SK-N-SH treated with all-trans-retinoic acid at 6 μM for 48 hours (cell line): ENCODE measurements at regions not wholly inside any gene's neighbourhood (a gene's known extent, or its start where the extent isn't known, plus 50 kb on each side); places are given as distances from the start of the nearest gene placed in this dataset.

Source experiments
- ATAC-seq: fragments of 200-7000 bp; cut with Tn5 transposase; 3 replicates; pipeline ENCODE4 v1.9.1; 2020; ENCODE audit warnings: mild to moderate bottlenecking, moderate library complexity
- ARNTL ChIP-seq: fragments of 450-650 bp; formaldehyde crosslinking; IDR thresholded peaks from 2 replicates; pipeline ENCODE4 v1.5.0; 2020; ENCODE audit warnings: low read depth, mild to moderate bottlenecking, moderate library complexity, borderline replicate concordance
- BACH2 ChIP-seq: fragments of 250-450 bp; sonication (Bioruptor Pico); IDR thresholded peaks from 2 replicates; pipeline ENCODE4 v1.9.0; 2021; ENCODE audit warnings: mild to moderate bottlenecking, borderline replicate concordance
- CSDC2 ChIP-seq: fragments of 250-450 bp; sonication (Bioruptor Pico); IDR thresholded peaks from 2 replicates; pipeline ENCODE4 v1.5.0; 2020; ENCODE audit warnings: mild to moderate bottlenecking, moderate library complexity
- ESRRG ChIP-seq: fragments of 250-450 bp; sonication (Bioruptor Pico); IDR thresholded peaks from 2 replicates; pipeline ENCODE4 v1.6.1; 2021; ENCODE audit warnings: mild to moderate bottlenecking
- GLIS3 ChIP-seq: fragments of 250-450 bp; sonication (Bioruptor Pico); IDR thresholded peaks from 2 replicates; pipeline ENCODE4 v1.5.0; 2020; ENCODE audit warnings: mild to moderate bottlenecking, moderate library complexity
- ISL1 ChIP-seq: fragments of 250-450 bp; sonication (Bioruptor Pico); IDR thresholded peaks from 2 replicates; pipeline ENCODE4 v2.1.2; 2022; ENCODE audit warnings: mild to moderate bottlenecking, moderate library complexity
- OSR1 ChIP-seq: fragments of 250-450 bp; sonication (Bioruptor Pico); IDR thresholded peaks from 2 replicates; pipeline ENCODE4 v1.8.0; 2022; ENCODE audit warnings: moderate library complexity, mild to moderate bottlenecking, inconsistent platforms
- PPARA ChIP-seq: fragments of 250-450 bp; sonication (Bioruptor Pico); IDR thresholded peaks from 2 replicates; pipeline ENCODE4 v1.5.0; 2020; ENCODE audit warnings: mild to moderate bottlenecking, borderline replicate concordance
- RARB ChIP-seq: fragments of 250-450 bp; sonication (Bioruptor Pico); IDR thresholded peaks from 2 replicates; pipeline ENCODE4 v1.8.0; 2021; ENCODE audit warnings: mild to moderate bottlenecking, moderate library complexity
- SNAI2 ChIP-seq: fragments of 250-450 bp; sonication (Bioruptor Pico); IDR thresholded peaks from 2 replicates; pipeline ENCODE4 v1.5.0; 2020; ENCODE audit warnings: mild to moderate bottlenecking, moderate library complexity
- TCF4 ChIP-seq: fragments of 250-450 bp; sonication (Bioruptor Pico); IDR thresholded peaks from 2 replicates; pipeline ENCODE4 v1.8.0; 2021; ENCODE audit warnings: mild to moderate bottlenecking, moderate library complexity, borderline replicate concordance
- TOX ChIP-seq: fragments of 250-450 bp; sonication (Bioruptor Pico); IDR thresholded peaks from 2 replicates; pipeline ENCODE4 v1.8.0; 2021; ENCODE audit warnings: mild to moderate bottlenecking, moderate library complexity, borderline replicate concordance
- ZC3H10 ChIP-seq: fragments of 250-450 bp; sonication (Bioruptor Pico); IDR thresholded peaks from 2 replicates; pipeline ENCODE4 v1.5.1; 2021; ENCODE audit warnings: mild to moderate bottlenecking, moderate library complexity
- ZFP3 ChIP-seq: fragments of 250-450 bp; sonication (Bioruptor Pico); IDR thresholded peaks from 2 replicates; pipeline ENCODE4 v1.5.0; 2020; ENCODE audit warnings: mild to moderate bottlenecking, moderate library complexity
- ZFP30 ChIP-seq: fragments of 450-650 bp; formaldehyde crosslinking; IDR thresholded peaks from 2 replicates; pipeline ENCODE4 v1.5.0; 2022; ENCODE audit warnings: mild to moderate bottlenecking, moderate library complexity
- ZNF565 ChIP-seq: fragments of 450-650 bp; formaldehyde crosslinking; conservative IDR thresholded peaks from 2 replicates; pipeline ENCODE4 v1.5.0; 2020; ENCODE audit warnings: low read depth, mild to moderate bottlenecking, moderate library complexity
- ZNF70 ChIP-seq: fragments of 450-650 bp; formaldehyde crosslinking; IDR thresholded peaks from 2 replicates; pipeline ENCODE4 v1.5.0; 2020; ENCODE audit warnings: mild to moderate bottlenecking, moderate library complexity
- ZNF8 ChIP-seq: fragments of 450-650 bp; formaldehyde crosslinking; IDR thresholded peaks from 2 replicates; pipeline ENCODE4 v1.5.0; 2020; ENCODE audit warnings: mild to moderate bottlenecking, moderate library complexity
- TF ChIP-seq, protein P1 (sequence below): fragments of 250-450 bp; sonication (Bioruptor Pico); IDR thresholded peaks from 2 replicates; pipeline ENCODE4 v1.5.1; 2020; ENCODE audit warnings: low read depth, mild to moderate bottlenecking, moderate library complexity
- TF ChIP-seq, protein P2 (sequence below): fragments of 250-450 bp; sonication (Bioruptor Pico); IDR thresholded peaks from 2 replicates; pipeline ENCODE4 v1.8.0; 2021; ENCODE audit warnings: low read depth, mild to moderate bottlenecking, moderate library complexity, borderline replicate concordance
- TF ChIP-seq, protein P3 (sequence below): fragments of 250-450 bp; sonication (Bioruptor Pico); IDR thresholded peaks from 2 replicates; pipeline ENCODE4 v1.8.0; 2020; ENCODE audit warnings: mild to moderate bottlenecking, moderate library complexity, borderline replicate concordance
- TF ChIP-seq, protein P4 (sequence below): fragments of 250-450 bp; sonication (Bioruptor Pico); IDR thresholded peaks from 2 replicates; pipeline ENCODE4 v1.5.1; 2021; ENCODE audit warnings: mild to moderate bottlenecking, moderate library complexity
- TF ChIP-seq, protein P5 (sequence below): fragments of 250-450 bp; sonication (Bioruptor Pico); IDR thresholded peaks from 2 replicates; pipeline ENCODE4 v1.5.0; 2020; ENCODE audit warnings: mild to moderate bottlenecking, moderate library complexity

DNA sequence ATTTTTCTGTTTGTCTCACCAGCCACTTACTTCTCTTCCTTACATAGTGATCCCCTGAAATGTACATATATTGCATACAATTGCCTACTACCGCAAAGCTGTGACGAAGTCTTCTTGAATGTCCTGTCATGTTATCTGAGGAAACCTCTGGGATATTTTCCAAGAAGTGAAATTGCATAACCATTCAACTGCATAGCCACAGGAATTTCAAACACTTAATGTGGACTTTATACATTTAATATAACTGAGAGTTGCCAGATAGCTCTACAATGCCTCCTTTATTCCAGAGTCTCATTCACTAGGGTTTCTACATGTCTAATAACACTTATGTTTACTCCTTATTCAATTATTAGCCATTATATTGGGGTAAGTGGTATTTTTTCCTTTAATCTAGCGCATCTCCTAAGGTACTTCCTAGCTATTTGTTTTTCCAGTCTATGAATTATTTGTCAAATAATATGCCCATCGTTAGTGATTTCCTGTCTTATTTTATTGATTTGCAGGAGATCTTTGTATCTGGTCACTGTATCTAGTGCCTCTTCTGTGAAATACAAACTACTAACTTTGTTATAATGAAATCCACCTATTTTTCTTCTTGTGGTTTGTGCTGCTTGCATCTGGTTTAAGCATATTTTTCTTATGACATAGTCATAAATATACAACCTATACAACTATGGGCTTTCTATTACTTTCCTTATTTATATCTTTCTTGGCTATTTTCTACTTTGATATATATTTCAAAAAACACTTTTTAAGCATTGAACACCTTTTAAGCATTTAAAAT lies 69.2 kb upstream of the GRID2 start:
- ATAC-seq = peak; percentile 96
- TF ChIP-seq ZNF565 (CRISPR knock-in tag) (no peak), ESRRG (CRISPR knock-in tag) (no peak), BACH2 (no peak), ZNF8 (CRISPR knock-in tag) (no peak), RARB (no peak), ZC3H10 (peak; percentile 57; the same call in 1 of the 2 replicates), ZFP3 (CRISPR knock-in tag) (0 out of 2 replicates have a peak, but pooled peaks have one; percentile 40), ISL1 (CRISPR knock-in tag) (peak; percentile 90), ZNF70 (no peak), TOX (no peak), CSDC2 (CRISPR knock-in tag) (no peak), OSR1 (CRISPR knock-in tag) (no peak), SNAI2 (CRISPR knock-in tag) (no peak), ARNTL (CRISPR knock-in tag) (no peak), GLIS3 (CRISPR knock-in tag) (no peak), ZFP30 (CRISPR knock-in tag) (no peak), PPARA (CRISPR knock-in tag) (no peak), TCF4 (CRISPR knock-in tag) (no peak)
- TF ChIP-seq, protein P1, sequence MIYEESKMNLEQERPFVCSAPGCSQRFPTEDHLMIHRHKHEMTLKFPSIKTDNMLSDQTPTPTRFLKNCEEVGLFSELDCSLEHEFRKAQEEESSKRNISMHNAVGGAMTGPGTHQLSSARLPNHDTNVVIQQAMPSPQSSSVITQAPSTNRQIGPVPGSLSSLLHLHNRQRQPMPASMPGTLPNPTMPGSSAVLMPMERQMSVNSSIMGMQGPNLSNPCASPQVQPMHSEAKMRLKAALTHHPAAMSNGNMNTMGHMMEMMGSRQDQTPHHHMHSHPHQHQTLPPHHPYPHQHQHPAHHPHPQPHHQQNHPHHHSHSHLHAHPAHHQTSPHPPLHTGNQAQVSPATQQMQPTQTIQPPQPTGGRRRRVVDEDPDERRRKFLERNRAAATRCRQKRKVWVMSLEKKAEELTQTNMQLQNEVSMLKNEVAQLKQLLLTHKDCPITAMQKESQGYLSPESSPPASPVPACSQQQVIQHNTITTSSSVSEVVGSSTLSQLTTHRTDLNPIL (CRISPR knock-in tag) = no peak
- TF ChIP-seq, protein P2, sequence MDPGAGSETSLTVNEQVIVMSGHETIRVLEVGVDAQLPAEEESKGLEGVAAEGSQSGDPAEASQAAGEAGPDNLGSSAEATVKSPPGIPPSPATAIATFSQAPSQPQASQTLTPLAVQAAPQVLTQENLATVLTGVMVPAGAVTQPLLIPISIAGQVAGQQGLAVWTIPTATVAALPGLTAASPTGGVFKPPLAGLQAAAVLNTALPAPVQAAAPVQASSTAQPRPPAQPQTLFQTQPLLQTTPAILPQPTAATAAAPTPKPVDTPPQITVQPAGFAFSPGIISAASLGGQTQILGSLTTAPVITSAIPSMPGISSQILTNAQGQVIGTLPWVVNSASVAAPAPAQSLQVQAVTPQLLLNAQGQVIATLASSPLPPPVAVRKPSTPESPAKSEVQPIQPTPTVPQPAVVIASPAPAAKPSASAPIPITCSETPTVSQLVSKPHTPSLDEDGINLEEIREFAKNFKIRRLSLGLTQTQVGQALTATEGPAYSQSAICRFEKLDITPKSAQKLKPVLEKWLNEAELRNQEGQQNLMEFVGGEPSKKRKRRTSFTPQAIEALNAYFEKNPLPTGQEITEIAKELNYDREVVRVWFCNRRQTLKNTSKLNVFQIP (CRISPR knock-in tag) = no peak
- TF ChIP-seq, protein P3, sequence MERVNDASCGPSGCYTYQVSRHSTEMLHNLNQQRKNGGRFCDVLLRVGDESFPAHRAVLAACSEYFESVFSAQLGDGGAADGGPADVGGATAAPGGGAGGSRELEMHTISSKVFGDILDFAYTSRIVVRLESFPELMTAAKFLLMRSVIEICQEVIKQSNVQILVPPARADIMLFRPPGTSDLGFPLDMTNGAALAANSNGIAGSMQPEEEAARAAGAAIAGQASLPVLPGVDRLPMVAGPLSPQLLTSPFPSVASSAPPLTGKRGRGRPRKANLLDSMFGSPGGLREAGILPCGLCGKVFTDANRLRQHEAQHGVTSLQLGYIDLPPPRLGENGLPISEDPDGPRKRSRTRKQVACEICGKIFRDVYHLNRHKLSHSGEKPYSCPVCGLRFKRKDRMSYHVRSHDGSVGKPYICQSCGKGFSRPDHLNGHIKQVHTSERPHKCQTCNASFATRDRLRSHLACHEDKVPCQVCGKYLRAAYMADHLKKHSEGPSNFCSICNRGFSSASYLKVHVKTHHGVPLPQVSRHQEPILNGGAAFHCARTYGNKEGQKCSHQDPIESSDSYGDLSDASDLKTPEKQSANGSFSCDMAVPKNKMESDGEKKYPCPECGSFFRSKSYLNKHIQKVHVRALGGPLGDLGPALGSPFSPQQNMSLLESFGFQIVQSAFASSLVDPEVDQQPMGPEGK (CRISPR knock-in tag) = peak; percentile 69; the same call in 1 of the 2 replicates
- TF ChIP-seq, protein P4, sequence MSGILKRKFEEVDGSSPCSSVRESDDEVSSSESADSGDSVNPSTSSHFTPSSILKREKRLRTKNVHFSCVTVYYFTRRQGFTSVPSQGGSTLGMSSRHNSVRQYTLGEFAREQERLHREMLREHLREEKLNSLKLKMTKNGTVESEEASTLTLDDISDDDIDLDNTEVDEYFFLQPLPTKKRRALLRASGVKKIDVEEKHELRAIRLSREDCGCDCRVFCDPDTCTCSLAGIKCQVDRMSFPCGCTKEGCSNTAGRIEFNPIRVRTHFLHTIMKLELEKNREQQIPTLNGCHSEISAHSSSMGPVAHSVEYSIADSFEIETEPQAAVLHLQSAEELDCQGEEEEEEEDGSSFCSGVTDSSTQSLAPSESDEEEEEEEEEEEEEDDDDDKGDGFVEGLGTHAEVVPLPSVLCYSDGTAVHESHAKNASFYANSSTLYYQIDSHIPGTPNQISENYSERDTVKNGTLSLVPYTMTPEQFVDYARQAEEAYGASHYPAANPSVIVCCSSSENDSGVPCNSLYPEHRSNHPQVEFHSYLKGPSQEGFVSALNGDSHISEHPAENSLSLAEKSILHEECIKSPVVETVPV = no peak
- TF ChIP-seq, protein P5, sequence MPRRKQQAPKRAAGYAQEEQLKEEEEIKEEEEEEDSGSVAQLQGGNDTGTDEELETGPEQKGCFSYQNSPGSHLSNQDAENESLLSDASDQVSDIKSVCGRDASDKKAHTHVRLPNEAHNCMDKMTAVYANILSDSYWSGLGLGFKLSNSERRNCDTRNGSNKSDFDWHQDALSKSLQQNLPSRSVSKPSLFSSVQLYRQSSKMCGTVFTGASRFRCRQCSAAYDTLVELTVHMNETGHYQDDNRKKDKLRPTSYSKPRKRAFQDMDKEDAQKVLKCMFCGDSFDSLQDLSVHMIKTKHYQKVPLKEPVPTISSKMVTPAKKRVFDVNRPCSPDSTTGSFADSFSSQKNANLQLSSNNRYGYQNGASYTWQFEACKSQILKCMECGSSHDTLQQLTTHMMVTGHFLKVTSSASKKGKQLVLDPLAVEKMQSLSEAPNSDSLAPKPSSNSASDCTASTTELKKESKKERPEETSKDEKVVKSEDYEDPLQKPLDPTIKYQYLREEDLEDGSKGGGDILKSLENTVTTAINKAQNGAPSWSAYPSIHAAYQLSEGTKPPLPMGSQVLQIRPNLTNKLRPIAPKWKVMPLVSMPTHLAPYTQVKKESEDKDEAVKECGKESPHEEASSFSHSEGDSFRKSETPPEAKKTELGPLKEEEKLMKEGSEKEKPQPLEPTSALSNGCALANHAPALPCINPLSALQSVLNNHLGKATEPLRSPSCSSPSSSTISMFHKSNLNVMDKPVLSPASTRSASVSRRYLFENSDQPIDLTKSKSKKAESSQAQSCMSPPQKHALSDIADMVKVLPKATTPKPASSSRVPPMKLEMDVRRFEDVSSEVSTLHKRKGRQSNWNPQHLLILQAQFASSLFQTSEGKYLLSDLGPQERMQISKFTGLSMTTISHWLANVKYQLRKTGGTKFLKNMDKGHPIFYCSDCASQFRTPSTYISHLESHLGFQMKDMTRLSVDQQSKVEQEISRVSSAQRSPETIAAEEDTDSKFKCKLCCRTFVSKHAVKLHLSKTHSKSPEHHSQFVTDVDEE (CRISPR knock-in tag) = no peak
- TF ChIP-seq, all 23 proteins: peak for 4

DNA sequence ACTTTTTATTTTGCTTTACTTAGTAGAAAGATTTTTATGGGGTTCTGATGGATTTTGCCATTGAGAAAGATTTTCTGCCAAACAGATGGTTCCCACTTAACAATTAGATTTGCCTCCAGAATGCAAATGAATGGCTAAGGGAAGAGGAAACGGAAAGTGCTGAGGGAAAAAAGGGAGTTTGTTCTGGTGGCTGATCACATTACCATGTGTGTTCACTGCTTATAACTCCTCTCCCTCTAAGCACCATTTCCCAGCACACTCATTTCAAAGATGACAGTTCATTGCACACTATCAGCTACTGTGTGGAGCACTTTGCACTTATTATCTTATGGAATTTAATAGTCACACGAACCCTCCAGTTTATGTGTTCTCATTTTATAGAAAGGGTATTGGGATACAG lies 68.0 kb upstream of the GRID2 start:
- ATAC-seq = no peak
- TF ChIP-seq, protein P5 (CRISPR knock-in tag) = no peak
- TF ChIP-seq PPARA (CRISPR knock-in tag) (no peak), ESRRG (CRISPR knock-in tag) (no peak), ZNF70 (no peak), TOX (no peak), BACH2 (no peak), ZFP3 (CRISPR knock-in tag) (no peak), ISL1 (CRISPR knock-in tag) (no peak), CSDC2 (CRISPR knock-in tag) (no peak), RARB (no peak), ZNF8 (CRISPR knock-in tag) (no peak)
- TF ChIP-seq, protein P2 (CRISPR knock-in tag) = no peak
